NCI-H748 treated with DMSO at 0.1 percent for 48 hours (cell line): ENCODE measurements at regions not wholly inside any gene's neighbourhood (a gene's known extent, or its start where the extent isn't known, plus 50 kb on each side); places are given as distances from the start of the nearest gene placed in this dataset.
"Not testable (repeated sequence)": the region's sequence is repeated elsewhere in the genome, so short reads cannot be mapped to it uniquely, and the experiment has no call there.

Source experiments
- DNase-seq: peaks from one replicate; lab custom pipeline; 2025; lab: John Stamatoyannopoulos, UW

DNA sequence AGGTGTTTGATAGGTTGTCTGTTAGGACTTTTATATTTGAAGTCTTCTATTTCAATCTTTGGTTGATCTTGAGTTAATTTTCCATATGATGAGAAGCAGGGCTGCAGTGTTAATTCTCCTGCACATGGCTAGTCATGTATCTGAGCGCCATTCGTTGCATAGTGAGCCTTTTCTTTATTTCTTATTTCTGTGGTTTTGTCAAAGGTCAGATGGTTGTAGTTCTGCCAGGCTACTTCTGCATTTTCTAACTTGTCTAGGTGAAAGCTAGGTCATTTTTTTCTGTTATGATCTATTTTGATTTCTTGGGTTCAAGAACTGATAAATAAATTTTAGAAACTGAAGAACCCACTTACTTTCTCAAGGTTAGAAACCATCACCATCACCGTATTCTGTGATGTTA is 56.7 kb downstream of the CCDC74A start:
- no peak for DNase-seq

DNA sequence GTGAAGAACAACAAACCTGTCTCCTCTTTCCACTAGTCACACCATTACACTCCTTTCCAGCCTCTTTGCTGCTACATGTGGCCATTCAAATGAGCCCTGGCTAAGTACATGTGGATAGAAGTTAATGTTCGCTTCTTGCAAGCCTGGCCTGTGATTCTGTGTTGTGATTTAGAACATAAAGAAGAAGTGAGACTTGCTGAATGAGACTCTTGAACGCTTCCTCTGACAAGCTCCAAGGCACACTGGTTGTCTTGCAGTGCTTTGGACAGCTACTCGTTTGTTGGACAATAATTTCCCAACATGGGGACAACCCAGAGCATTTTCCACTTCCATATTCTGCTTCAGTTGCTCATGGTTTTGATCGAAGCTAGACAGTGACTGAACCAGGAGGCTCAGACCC is 57.3 kb downstream of the CCDC74A start:
- DNase-seq, result no peak

DNA sequence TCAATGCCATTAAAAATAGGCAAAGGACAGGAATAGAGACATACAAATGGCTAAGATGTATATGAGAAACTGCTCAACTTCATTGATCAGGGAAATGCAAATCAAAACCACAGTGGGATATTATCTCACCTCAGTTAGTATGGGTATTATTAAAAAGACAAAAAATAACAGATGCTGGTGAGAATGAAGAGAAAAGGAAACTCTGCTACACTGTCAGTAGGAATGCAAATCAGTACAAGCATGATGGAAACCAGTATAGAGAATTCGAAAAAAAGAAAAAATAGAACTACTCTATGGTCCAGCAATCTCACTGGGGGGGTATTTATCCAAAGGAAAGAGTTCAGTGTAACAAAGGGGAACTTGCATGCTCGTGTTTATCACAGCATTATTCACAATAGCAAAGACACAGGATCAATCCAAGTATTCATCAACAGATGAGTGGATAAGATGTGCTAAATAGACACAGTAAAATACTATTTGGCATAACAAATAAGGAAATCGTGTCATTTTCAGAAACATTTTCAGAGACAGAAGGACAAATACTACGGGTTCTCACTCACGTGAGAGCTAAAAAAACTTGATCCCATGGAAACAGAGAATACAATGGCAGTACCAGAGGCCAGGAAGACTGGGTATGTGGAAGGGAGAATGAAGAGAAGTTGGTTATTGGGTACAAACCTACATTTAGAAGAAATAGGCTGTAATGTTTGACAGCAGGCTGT is 60.6 kb downstream of the CCDC74A start:
- DNase-seq, result no peak

DNA sequence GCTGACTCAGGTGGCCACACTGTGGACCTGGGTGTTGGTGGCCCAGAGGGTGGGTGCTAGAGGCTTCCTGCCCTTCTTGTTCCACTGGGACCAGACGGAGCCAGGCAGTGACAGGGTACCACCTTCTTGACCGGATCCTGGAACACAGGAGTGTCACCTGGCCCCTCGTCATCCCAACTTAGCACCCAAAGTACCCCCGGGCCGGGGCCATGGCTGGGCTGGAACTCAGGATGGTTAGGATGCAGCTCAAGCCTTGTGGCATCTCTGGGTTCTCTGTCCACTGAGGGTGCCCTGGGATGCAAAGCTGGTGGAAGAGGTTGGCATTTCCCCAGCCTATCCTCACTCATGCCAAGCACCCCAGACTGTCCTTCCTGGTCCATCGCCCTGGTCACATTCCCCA is 61.4 kb downstream of the CCDC74A start:
- DNase-seq, result not testable (repeated sequence)

DNA sequence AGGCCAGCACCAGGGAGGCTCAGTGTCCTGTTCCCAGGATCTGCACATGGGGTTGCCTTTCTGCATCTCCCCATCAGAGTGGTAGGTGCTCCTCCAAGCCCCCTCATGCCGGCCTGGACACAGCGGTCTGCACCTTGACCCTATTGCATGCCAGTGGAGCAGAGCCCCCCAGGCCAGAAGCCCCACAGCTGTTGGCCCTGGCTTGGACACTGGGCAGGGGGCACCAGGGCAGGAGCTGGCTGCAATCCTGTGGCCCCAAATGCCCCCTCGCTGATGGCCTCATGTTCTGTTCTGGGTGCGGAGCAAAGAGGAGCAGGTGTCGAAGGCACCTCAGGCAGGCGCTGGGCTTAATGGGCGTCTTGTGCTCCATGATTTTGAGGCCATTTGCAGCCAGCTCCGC is 62.7 kb downstream of the CCDC74A start:
- no peak for DNase-seq

DNA sequence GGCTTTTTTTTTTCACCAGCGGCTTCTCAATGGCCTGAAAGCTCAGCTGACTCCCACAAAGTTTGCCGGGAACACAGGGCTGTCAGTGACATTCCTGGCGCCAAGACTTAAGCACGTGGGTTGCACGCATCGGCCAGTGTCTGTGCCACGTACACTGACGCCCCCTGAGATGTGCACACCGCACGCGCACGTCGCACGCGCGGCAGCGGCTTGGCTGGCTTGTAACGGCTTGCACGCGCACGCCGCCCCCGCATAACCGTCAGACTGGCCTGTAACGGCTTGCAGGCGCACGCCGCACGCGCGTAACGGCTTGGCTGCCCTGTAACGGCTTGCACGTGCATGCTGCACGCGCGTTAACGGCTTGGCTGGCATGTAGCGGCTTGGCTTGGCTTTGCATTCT is 63.2 kb downstream of the CCDC74A start:
- DNase-seq, result no peak

DNA sequence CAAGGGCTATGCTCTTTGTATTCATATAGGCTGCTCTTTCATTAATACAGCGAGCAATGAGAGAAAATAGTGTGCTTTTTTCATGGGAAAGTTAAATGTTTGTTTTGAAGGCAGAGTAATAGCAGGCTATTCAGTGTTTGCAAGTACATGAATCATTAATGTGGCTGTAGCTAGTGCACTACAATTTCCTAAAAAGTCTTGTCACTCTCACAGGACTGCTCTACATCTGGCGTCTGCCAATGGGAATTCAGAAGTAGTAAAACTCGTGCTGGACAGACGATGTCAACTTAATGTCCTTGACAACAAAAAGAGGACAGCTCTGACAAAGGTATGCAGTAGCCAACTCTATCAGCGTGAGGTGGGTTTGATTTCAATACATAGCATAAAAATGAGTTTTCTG is 68.9 kb downstream of the CCDC74A start:
- DNase-seq, result not testable (repeated sequence)

DNA sequence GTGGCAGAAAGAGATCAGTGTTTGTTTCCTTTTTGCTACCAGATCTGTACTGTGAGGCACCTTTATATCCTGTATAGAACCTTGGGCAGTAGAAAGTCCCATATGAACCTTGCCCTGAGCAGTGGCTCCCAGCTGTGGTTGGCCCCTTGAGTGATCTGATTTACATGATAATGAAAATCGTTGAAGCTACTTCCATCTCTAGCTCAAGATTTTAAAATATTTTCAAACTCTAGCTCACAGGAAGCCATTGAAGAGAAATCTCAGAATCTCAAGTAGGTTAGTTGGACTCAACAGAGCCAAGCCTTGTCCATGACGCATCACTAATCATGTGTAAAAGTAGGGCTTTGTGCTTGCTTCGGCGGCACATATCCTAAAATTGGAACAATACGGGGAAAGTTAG is 74.8 kb downstream of the CCDC74A start:
- not testable (repeated sequence) for DNase-seq

DNA sequence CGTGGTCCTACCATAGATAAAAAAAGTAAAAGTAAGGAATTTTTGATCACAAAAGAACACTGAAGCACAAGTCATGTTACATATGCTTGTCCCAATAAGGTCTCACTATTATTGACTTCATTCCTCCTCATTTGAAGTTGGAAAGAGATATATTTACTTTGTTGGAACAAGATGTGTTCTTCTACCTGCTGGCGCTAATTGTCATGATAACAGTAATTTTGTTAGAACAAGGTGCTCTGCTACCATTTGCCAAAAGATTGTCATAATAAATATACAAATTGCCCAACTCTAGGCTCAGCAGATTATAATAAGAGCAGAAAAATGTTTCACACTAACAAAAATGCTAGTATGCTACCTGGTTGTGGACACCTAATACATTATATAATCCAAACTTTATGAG is 77.0 kb downstream of the CCDC74A start:
- DNase-seq, result not testable (repeated sequence)

DNA sequence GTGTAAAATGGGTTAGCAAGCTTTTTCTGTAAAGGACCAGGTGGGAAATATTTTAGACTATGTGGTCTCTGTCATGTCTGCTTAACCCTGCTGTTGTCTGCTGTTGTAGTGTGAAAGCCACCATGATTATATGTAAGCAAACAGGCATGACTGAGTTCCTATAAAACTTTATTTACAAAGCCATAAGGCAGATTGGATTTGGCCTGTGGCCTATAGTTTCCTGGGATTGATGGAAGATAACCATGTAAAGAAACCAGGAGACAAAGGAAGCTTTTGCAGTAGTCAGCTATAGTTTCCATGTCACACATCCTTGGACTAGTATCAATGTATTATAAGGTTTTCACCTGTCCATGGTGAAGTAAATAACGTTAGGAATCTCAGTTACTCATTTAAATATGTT is 78.7 kb downstream of the CCDC74A start:
- not testable (repeated sequence) for DNase-seq

DNA sequence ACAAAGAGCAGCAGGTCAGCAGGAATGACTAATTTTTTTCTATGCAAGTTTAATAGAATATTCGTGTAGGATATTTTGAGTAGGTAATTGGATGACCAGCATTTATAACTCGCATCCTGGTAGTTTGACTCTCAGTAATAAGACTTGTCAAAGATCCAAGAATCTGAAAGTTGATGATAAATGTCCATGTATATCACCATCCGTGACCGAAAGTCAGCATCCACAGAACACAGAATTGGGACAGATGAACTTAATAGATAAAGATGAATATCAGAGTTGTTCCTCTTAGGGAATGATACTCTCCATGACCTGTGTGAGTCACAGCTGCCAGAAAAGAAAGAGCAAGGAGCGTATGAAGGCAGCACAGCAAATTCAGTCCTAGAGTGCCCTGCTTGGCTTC is 79.4 kb downstream of the CCDC74A start:
- DNase-seq, result not testable (repeated sequence)

DNA sequence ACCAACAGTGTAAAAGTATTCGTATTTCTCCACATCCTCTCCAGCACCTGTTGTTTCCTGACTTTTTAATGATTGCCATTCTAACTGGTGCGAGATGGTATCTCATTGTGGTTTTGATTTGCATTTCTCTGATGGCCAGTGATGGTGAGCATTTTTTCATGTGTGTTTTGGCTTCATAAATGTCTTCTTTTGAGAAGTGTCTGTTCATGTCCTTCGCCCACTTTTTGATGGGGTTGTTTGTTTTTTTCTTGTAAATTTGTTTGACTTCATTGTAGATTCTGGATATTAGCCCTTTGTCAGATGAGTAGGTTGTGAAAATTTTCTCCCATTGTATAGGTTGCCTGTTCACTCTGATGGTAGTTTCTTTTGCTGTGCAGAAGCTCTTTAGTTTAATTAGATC is 86.9 kb downstream of the CCDC74A start:
- not testable (repeated sequence) for DNase-seq

DNA sequence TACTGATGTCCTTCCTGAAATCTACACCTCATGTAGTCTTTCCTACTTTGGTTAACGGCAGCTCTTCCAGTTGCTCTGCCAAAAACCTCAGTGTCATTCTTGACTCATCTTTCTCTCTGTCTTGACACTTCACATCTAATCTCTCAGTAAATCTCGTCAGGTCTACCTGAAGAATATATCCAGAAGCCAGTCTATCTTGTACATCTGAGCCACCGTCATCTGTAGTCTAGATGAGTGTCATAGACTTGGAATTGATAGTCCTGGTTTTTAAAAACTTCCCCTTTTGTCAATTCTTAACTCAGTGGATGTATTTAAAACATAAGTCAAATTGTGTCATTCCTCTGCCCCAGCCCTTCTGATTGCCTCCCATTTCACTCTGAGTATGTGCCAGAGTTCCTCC is 90.6 kb downstream of the CCDC74A start:
- DNase-seq, result not testable (repeated sequence)

DNA sequence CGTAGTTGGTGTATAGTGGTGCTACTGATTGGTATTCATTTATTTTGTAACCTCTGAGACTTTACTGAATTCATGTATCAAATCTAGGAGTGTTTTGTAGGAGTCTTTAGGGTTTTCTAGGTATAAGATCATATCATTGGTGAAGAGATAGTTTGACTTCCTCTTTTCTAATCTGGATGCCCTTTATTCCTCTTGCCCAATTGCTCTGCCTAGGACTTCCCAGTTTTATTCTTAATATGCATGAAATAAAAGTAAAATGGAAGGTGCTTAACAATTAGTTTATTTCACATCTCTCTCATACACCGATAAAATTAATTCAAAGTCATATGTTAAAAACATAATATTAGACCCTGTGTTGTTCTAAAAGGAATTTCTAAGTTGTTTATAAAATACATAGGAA is 95.2 kb downstream of the CCDC74A start:
- not testable (repeated sequence) for DNase-seq

DNA sequence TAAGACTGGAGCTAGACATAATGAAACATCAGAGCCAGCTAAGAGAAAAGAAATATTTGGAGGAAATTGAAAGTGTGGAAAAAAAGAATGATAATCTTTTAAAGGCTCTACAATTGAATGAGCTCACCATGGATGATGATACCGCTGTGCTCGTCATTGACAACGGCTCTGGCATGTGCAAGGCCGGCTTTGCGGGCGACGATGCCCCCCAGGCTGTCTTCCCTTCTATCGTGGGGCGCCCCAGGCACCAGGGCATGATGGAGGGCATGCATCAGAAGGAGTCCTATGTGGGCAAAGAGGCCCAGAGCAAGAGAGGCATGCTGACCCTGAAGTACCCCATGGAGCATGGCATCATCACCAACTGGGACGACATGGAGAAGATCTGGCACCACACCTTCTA is 98.3 kb downstream of the CCDC74A start:
- not testable (repeated sequence) for DNase-seq

DNA sequence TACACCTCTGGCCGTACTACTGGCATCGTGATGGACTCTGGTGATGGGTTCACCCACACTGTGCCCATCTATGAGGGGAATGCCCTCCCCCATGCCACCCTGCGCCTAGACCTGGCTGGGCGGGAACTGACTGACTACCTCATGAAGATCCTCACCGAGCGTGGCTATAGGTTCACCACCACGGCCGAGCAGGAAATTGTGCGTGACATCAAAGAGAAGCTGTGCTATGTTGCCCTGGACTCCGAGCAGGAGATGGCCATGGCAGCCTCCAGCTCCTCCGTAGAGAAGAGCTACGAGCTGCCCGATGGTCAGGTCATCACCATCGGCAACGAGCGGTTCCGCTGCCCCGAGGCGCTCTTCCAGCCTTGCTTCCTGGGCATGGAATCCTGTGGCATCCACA is 98.9 kb downstream of the CCDC74A start:
- not testable (repeated sequence) for DNase-seq

DNA sequence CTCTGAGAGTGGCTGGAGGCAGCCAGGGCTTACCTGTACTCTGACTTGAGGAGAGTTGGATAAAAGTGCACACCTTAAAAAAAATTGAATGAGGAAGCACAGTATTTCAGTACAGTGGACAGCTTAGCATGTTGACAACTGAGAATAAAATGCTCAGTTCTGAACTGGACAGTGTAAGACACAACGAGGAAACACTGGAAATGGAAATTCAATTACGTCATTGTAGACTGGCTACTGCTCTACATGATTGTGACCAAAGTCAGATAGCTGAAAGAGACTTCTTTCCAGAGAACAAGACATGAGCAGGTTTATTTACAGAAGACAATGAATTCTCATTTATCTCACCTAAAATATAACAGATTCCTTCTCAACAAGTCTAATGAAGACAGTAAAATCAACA is 100.1 kb downstream of the CCDC74A start:
- not testable (repeated sequence) for DNase-seq

DNA sequence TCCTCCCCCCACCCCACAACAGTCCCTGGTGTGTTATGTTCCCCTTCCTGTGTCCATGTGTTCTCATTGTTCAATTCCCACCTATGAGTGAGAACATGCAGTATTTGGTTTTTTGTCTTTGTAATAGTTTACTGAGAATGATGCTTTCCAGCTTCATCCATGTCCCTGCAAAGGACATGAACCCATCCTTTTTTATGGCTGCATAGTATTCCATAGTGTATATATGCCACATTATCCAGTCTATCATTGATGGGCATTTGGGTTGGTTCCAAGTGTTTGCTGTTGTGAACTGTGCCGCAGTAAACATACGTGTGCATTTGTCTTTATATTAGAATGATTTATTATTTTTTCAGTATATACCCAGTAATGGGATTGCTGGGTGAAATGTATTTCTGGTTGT is 104.0 kb downstream of the CCDC74A start:
- DNase-seq, result not testable (repeated sequence)

DNA sequence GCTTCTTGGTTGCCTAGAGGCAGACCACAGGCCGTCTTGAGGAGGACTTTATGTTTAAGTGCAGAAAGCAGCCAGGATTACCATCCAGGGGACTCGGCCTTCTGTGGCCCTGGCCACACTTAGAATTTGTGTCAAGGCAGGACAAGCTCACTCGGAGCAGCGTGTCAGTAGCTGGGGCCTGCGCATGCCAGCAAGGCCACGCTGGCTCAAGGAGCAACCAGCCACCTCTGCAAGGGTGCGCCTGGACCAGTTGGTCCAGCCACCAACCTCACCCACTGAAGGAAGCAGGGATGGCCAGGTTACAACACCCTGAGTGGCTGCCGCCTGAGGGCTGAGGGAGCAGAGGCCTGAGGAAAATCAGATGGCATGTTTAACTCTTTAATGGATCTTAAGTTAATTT is 105.7 kb downstream of the CCDC74A start:
- not testable (repeated sequence) for DNase-seq

DNA sequence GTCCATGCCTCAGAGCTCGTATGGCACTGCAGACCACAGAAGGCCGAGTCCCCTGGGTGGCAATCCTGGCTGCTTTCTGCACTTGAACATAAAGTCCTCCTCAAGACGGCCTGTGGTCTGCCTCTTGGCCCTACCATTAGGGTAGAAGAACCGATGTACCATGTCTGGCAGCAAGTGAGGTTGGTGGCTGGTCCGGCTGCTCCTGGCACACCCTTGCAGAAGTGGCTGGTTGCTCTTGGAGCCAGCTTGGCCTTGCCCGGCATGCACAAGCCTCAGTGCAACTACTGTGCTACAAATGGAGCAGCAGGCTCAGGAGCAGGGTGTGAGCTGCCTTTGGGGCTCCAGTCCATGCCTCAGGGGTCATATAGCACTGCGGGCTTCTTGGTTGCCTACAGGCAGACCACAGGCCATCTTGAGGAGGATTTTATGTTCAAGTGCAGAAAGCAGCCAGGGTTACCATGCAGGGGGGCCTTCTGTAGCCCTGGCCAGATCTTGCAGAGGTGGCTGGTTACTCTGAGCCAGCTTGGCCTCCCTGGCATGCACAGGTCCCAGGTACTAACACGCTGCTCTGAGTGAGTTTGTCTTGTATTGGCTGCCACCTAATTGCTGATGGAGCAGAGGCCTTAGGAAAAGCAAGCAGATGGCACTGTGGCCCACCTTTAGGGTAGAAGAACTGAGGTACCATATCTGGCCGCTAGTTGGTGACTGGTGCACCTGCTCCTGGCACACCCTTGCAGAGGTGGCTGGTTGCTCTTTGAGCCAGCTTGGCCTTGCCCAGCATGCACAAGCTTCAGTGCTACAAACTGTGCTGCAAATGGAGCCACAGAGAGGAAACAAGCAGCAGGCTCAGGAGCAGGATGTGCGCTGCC is 106.4 kb downstream of the CCDC74A start:
- DNase-seq, result not testable (repeated sequence)

DNA sequence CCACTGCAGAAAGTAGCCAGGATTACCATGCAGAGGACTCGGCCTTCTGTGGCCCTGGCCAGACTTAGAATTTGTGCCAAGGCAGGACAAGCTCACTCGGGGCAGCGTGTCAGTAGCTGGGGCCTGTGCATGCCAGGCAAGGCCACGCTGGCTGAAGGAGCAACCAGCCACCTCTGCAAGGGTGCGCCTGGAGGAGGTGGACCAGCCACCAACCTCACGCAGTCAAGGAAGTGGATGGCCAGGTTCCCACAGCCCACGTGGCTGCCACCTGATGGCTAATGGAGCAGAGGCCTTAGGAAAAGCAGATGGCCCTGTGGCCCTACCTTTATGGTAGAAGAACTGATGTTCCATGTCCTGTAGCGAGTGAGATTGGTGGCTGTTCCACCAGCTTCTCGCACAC is 107.9 kb downstream of the CCDC74A start:
- DNase-seq, result no peak

DNA sequence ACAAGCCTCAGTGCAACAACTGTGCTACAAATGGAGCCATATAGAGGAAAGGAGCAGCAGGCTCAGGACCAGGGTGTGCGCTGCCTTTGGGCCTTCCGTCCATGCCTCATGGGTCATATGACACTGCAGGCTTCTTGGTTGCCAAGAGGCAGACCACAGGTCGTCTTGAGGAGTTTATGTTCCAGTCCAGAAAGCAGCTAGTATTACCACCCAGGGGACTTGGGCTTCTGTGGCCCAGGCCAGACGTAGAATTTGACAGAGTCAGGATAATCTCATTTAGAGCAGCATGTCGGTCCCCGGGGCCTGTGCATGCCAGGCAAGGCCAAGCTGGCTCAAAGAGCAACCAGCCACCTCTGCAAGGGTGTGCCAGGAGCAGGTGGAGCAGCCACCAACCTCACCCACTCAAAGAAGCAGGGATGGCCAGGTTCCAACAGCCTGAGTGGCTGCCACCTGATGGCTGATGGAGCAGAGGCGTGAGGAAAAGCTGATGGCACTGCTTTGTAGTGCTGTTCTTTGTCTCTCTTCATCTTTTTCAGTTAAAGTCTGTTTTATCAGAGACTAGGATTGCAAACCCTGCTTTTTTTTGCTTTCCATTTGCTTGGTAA is 109.1 kb downstream of the CCDC74A start:
- not testable (repeated sequence) for DNase-seq
